ENCODE measurements at regions not wholly inside any gene's neighbourhood (a gene's known extent, or its start where the extent isn't known, plus 50 kb on each side); places are given as distances from the start of the nearest gene placed in this dataset.

GRCh38 chr21:41614511-41614910, 106.6 kb upstream of the TMPRSS2 start:
- Histone ChIP-seq H3K4me1 (ENCODE audit: insufficient read depth, low read length) (peaks cover 35% of the 10 kb centered on the region), H3K4me3 (ENCODE audit: insufficient read depth, low read length) (no peak overlapping the region), H3K27ac (ENCODE audit: low read depth, low read length) (peak overlapping the region; percentile 99), H3K9me3 (ENCODE audit: low read depth, low read length) (no peaks in the 10 kb centered on the region), H2AFZ (ENCODE audit: low read length) (no peak overlapping the region), H3K27me3 (ENCODE audit: insufficient read depth, low read length) (peaks cover 4% of the 10 kb centered on the region), H3K36me3 (ENCODE audit: insufficient read depth, low read length) (no peaks in the 10 kb centered on the region), H3K79me2 (ENCODE audit: insufficient read depth, low read length) (no peaks in the 10 kb centered on the region), H3K4me2 (ENCODE audit: insufficient read depth, low read length) (no peak overlapping the region), H4K20me1 (ENCODE audit: insufficient read depth, low read length) (no peaks in the 10 kb centered on the region)
- DNase-seq (ENCODE audit: insufficient read length, low spot score, missing footprints): no peak
- TF ChIP-seq CTCF (IDR thresholded peaks at IDR 0.05; ENCODE audit: extremely low read depth, low read depth, low read length): no peak

GRCh38 chr21:41613533-41613909, 105.6 kb upstream of the TMPRSS2 start:
- H3K27ac ChIP-seq (ENCODE audit: low read depth, low read length): peak overlapping the region; percentile 99
- peaks cover 4% of the 10 kb centered on the region for H3K27me3 ChIP-seq (ENCODE audit: insufficient read depth, low read length)
- H4K20me1 ChIP-seq (ENCODE audit: insufficient read depth, low read length): no peaks in the 10 kb centered on the region
- H2AFZ ChIP-seq (ENCODE audit: low read length): peak overlapping the region; percentile 21
- peaks cover 35% of the 10 kb centered on the region for H3K4me1 ChIP-seq (ENCODE audit: insufficient read depth, low read length)
- no peak for TF ChIP-seq CTCF (IDR thresholded peaks at IDR 0.05; ENCODE audit: extremely low read depth, low read depth, low read length)
- H3K36me3 ChIP-seq (ENCODE audit: insufficient read depth, low read length): no peaks in the 10 kb centered on the region
- DNase-seq (ENCODE audit: insufficient read length, low spot score, missing footprints): no peak
- no peak overlapping the region for H3K4me3 ChIP-seq (ENCODE audit: insufficient read depth, low read length)
- no peaks in the 10 kb centered on the region for H3K9me3 ChIP-seq (ENCODE audit: low read depth, low read length)
- no peaks in the 10 kb centered on the region for H3K79me2 ChIP-seq (ENCODE audit: insufficient read depth, low read length)
- H3K4me2 ChIP-seq (ENCODE audit: insufficient read depth, low read length): peak overlapping the region; percentile 70

- H3K9me3 ChIP-seq (ENCODE audit: low read depth, low read length): no peaks in the 10 kb centered on the region
- peak; percentile 58 for TF ChIP-seq CTCF (IDR thresholded peaks at IDR 0.05; ENCODE audit: extremely low read depth, low read depth, low read length)
- H4K20me1 ChIP-seq (ENCODE audit: insufficient read depth, low read length): no peaks in the 10 kb centered on the region
- H3K36me3 ChIP-seq (ENCODE audit: insufficient read depth, low read length): no peaks in the 10 kb centered on the region
- peak overlapping the region; percentile 26 for H3K4me3 ChIP-seq (ENCODE audit: insufficient read depth, low read length)
- DNase-seq (ENCODE audit: insufficient read length, low spot score, missing footprints): peak; percentile 98
- H3K79me2 ChIP-seq (ENCODE audit: insufficient read depth, low read length): no peaks in the 10 kb centered on the region
- peaks cover 4% of the 10 kb centered on the region for H3K27me3 ChIP-seq (ENCODE audit: insufficient read depth, low read length)
- peaks cover 35% of the 10 kb centered on the region for H3K4me1 ChIP-seq (ENCODE audit: insufficient read depth, low read length)
- peak overlapping the region; percentile 70 for H3K4me2 ChIP-seq (ENCODE audit: insufficient read depth, low read length)
- peak overlapping the region; percentile 21 for H2AFZ ChIP-seq (ENCODE audit: low read length)
- H3K27ac ChIP-seq (ENCODE audit: low read depth, low read length): peak overlapping the region; percentile 99
Measured at GRCh38 chr21:41612674-41613532, 104.9 kb upstream of the TMPRSS2 start.

GRCh38 chr21:41611966-41612606, 104.1 kb upstream of the TMPRSS2 start:
- Histone ChIP-seq H3K27ac (ENCODE audit: low read depth, low read length) (peak overlapping the region; percentile 99), H2AFZ (ENCODE audit: low read length) (peak overlapping the region; percentile 21), H4K20me1 (ENCODE audit: insufficient read depth, low read length) (no peaks in the 10 kb centered on the region), H3K4me3 (ENCODE audit: insufficient read depth, low read length) (no peak overlapping the region), H3K27me3 (ENCODE audit: insufficient read depth, low read length) (peaks cover 4% of the 10 kb centered on the region), H3K36me3 (ENCODE audit: insufficient read depth, low read length) (no peaks in the 10 kb centered on the region), H3K79me2 (ENCODE audit: insufficient read depth, low read length) (no peaks in the 10 kb centered on the region), H3K9me3 (ENCODE audit: low read depth, low read length) (no peaks in the 10 kb centered on the region), H3K4me2 (ENCODE audit: insufficient read depth, low read length) (peak overlapping the region; percentile 70), H3K4me1 (ENCODE audit: insufficient read depth, low read length) (peaks cover 35% of the 10 kb centered on the region)
- no peak for TF ChIP-seq CTCF (IDR thresholded peaks at IDR 0.05; ENCODE audit: extremely low read depth, low read depth, low read length)
- DNase-seq (ENCODE audit: insufficient read length, low spot score, missing footprints): no peak
